Small intestine (tissue), 7 donors: ENCODE measurements at regions not wholly inside any gene's neighbourhood (a gene's known extent, or its start where the extent isn't known, plus 50 kb on each side); places are given as distances from the start of the nearest gene placed in this dataset.

Experiments used
- DNase-seq, 2 donors: peaks; one replicate each; pipeline versions ENCODE4 v3.0.0 to v3.0.0-alpha.2; 2013
- FAIRE-seq: peaks from 2 replicates; lab custom pipeline; 2012; peaks lifted over from hg19 to GRCh38; lab: Jason Lieb, UNC
- H3K27ac ChIP-seq, 3 donors: one replicate each; pipeline ENCODE4 v1.5.1; 2013; ENCODE audit warnings: low read length in 2 of 3, mild to moderate bottlenecking in 2 of 3, control low read depth in 1 of 3, inconsistent platforms in 1 of 3, low read depth in 1 of 3, moderate library complexity in 1 of 3
- H3K27me3 ChIP-seq, 3 donors: one replicate each; pipeline ENCODE4 v1.6.1; 2013; ENCODE audit warnings: low read length in 3 of 3, inconsistent platforms in 1 of 3; ENCODE audit not compliant: control insufficient read depth in 3 of 3, insufficient read depth in 3 of 3
- H3K36me3 ChIP-seq, 3 donors: one replicate each; pipeline ENCODE4 v1.6.1; 2013; ENCODE audit warnings: low read length in 3 of 3, inconsistent platforms in 1 of 3, low read depth in 1 of 3, mild to moderate bottlenecking in 1 of 3, moderate library complexity in 1 of 3; ENCODE audit not compliant: control insufficient read depth in 3 of 3, insufficient read depth in 2 of 3
- H3K4me1 ChIP-seq, 3 donors: one replicate each; pipeline ENCODE4 v1.6.1; 2013; ENCODE audit warnings: low read length in 2 of 3, inconsistent platforms in 1 of 3, low read depth in 1 of 3, mild to moderate bottlenecking in 1 of 3, moderate library complexity in 1 of 3; ENCODE audit not compliant: control insufficient read depth in 3 of 3, insufficient read depth in 2 of 3
- H3K4me3 ChIP-seq, 3 donors: one replicate each; pipeline ENCODE4 v1.5.1; 2013; ENCODE audit warnings: low read length in 3 of 3, control low read depth in 1 of 3, inconsistent platforms in 1 of 3, low read depth in 1 of 3, mild to moderate bottlenecking in 1 of 3, moderate library complexity in 1 of 3
- H3K9me3 ChIP-seq, 2 donors: one replicate each; pipeline ENCODE4 v1.6.1; 2013; ENCODE audit warnings: low read depth in 1 of 2, low read length in 1 of 2; ENCODE audit not compliant: control insufficient read depth in 2 of 2, insufficient read depth in 1 of 2
- WGBS, 3 donors: extraction: QIAGEN DNeasy Blood & Tissue Kit; methylation state at CpG; one replicate each; pipeline ENCODE4 v1.1.7; 2013; 5-methylcytosine and 5-hydroxymethylcytosine counted together
- donor health status: healthy with polysubstance abuse.
- donor health status: control.
- donor health status: control.
- donor health status: Bipolar disorder and iron deficiency.
- donor health status: healthy.

- H3K4me1 ChIP-seq, result no peaks in the 10 kb centered on the region
- no peaks in the 10 kb centered on the region for H3K27me3 ChIP-seq
- no peaks in the 10 kb centered on the region for H3K36me3 ChIP-seq
- WGBS, 3 donors, result 85 to 88% (median 86%) methylated on average over 3 of the region's 3 CpGs
- H3K4me3 ChIP-seq, result no peak overlapping the region
- H3K9me3 ChIP-seq, result no peaks in the 10 kb centered on the region
- DNase-seq, result no peak
- H3K27ac ChIP-seq, result no peak overlapping the region
- no peak for FAIRE-seq
Observed at GRCh38 chr2:103667335-103667884, 905.6 kb downstream of the TMEM182 start.

GRCh38 chr2:103669531-103669930 lies 907.7 kb downstream of the TMEM182 start:
- Histone ChIP-seq H3K4me1 (no peaks in the 10 kb centered on the region), H3K4me3 (no peak overlapping the region), H3K9me3 (no peaks in the 10 kb centered on the region), H3K36me3 (no peaks in the 10 kb centered on the region), H3K27me3 (no peaks in the 10 kb centered on the region), H3K27ac (no peak overlapping the region)
- FAIRE-seq, result no peak
- WGBS, 3 donors, result 75 to 83% (median 79%) methylated on average over 6 of the region's 6 CpGs
- no peak for DNase-seq
